Breast epithelium (tissue), 4 donors: ENCODE measurements at regions not wholly inside any gene's neighbourhood (a gene's known extent, or its start where the extent isn't known, plus 50 kb on each side); places are given as distances from the start of the nearest gene placed in this dataset.
A peak's percentile ranks its signal among the peaks of the same experiment; 100 is the strongest.
"Not testable (repeated sequence)": the region's sequence is repeated elsewhere in the genome, so short reads cannot be mapped to it uniquely, and the experiment has no call there.

Experiments
- DNase-seq, 2 donors: peaks; one replicate each; pipeline ENCODE4 v3.0.0-alpha.2; 2019; ENCODE audit warnings: low spot score in 2 of 2
- H3K27ac ChIP-seq, 2 donors: fragments of 200-600 bp; sonication (generic) in 1 of 2; one replicate each; pipeline ENCODE4 v1.5.1; 2016 to 2019; ENCODE audit warnings: mild to moderate bottlenecking in 1 of 2
- H3K27me3 ChIP-seq, 2 donors: fragments of 200-600 bp; sonication (generic) in 1 of 2; one replicate each; pipeline versions ENCODE4 v1.5.1 to v1.6.0; 2017 to 2019; ENCODE audit warnings: control low read depth in 1 of 2, mild to moderate bottlenecking in 1 of 2
- H3K36me3 ChIP-seq: fragments of 200-600 bp; one replicate; pipeline ENCODE4 v1.5.1; 2019
- H3K4me1 ChIP-seq, 2 donors: fragments of 200-600 bp; sonication (generic); one replicate each; pipeline ENCODE4 v1.5.1; 2016 to 2019; ENCODE audit warnings: control low read depth in 1 of 2
- H3K4me3 ChIP-seq, 3 donors: fragments of 200-600 bp; sonication (generic); 1 replicate in 2 of 3; 2 replicates in 1 of 3; pipeline ENCODE4 v1.5.1; 2016 to 2019; ENCODE audit warnings: mild to moderate bottlenecking in 3 of 3, moderate library complexity in 2 of 3
- H3K9me3 ChIP-seq, 2 donors: fragments of 200-600 bp; sonication (generic) in 1 of 2; one replicate each; pipeline ENCODE4 v1.5.1; 2016 to 2019; ENCODE audit warnings: control low read depth in 1 of 2
- POLR2A ChIP-seq: fragments of 450-650 bp; IDR thresholded peaks from one replicate; pipeline ENCODE4 v1.6.1; 2016; ENCODE audit warnings: antibody characterized with exemption, mild to moderate bottlenecking, moderate library complexity
- POLR2AphosphoS5 ChIP-seq, 3 donors: sonication (generic); formaldehyde crosslinking; IDR thresholded peaks; one replicate each; pipeline ENCODE4 v1.6.1; 2017; ENCODE audit warnings: antibody characterized with exemption in 3 of 3
- intact Hi-C: fragments of 100-400 bp; cut with DNase I; formaldehyde crosslinking; loops from one replicate; pipeline ENCODE4 v1.15.1; 2023; ENCODE audit warnings: low total_unique reads
- TF ChIP-seq, protein P1 (sequence below), 3 donors: fragments of 450-650 bp; IDR thresholded peaks; one replicate each; pipeline ENCODE4 v1.5.1; 2016 to 2017; ENCODE audit warnings: antibody characterized with exemption in 3 of 3, mild to moderate bottlenecking in 3 of 3, moderate library complexity in 3 of 3

DNA sequence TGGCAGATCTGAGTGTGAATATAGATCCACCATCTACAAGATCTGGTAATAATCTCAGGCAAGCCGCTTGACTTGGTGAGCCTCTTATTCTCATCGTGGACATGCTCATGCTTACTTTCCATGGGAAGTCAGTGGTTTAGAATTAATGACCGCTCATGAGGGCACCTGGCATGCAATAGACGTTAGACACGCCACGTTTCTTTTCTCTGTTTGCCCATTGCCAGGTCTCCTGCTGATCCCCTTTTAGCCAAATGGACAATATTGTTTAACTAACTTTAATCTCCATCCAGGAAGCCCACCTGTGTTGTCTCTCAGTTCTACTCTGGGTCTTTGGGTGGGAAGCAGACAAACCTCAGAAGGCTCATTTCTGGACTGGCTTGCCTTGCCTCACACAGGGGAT lies 439.1 kb downstream of the ETS1 start:
- Histone ChIP-seq H3K4me1 (peaks cover 0 to 14% of the 10 kb centered on the region in 2 donors), H3K36me3 (no peaks in the 10 kb centered on the region), H3K27ac (peak overlapping the region; percentile 83 to 90), H3K4me3 (no peak overlapping the region), H3K9me3 (no peaks in the 10 kb centered on the region), H3K27me3 (no peaks in the 10 kb centered on the region)
- TF ChIP-seq, protein P1, sequence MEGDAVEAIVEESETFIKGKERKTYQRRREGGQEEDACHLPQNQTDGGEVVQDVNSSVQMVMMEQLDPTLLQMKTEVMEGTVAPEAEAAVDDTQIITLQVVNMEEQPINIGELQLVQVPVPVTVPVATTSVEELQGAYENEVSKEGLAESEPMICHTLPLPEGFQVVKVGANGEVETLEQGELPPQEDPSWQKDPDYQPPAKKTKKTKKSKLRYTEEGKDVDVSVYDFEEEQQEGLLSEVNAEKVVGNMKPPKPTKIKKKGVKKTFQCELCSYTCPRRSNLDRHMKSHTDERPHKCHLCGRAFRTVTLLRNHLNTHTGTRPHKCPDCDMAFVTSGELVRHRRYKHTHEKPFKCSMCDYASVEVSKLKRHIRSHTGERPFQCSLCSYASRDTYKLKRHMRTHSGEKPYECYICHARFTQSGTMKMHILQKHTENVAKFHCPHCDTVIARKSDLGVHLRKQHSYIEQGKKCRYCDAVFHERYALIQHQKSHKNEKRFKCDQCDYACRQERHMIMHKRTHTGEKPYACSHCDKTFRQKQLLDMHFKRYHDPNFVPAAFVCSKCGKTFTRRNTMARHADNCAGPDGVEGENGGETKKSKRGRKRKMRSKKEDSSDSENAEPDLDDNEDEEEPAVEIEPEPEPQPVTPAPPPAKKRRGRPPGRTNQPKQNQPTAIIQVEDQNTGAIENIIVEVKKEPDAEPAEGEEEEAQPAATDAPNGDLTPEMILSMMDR (IDR thresholded peaks at IDR 0.05): no peak
- no peak for TF ChIP-seq POLR2A
- TF ChIP-seq POLR2AphosphoS5 (IDR thresholded peaks at IDR 0.05): no peak
- intact Hi-C loops: no loop called here
- DNase-seq: no peak

DNA sequence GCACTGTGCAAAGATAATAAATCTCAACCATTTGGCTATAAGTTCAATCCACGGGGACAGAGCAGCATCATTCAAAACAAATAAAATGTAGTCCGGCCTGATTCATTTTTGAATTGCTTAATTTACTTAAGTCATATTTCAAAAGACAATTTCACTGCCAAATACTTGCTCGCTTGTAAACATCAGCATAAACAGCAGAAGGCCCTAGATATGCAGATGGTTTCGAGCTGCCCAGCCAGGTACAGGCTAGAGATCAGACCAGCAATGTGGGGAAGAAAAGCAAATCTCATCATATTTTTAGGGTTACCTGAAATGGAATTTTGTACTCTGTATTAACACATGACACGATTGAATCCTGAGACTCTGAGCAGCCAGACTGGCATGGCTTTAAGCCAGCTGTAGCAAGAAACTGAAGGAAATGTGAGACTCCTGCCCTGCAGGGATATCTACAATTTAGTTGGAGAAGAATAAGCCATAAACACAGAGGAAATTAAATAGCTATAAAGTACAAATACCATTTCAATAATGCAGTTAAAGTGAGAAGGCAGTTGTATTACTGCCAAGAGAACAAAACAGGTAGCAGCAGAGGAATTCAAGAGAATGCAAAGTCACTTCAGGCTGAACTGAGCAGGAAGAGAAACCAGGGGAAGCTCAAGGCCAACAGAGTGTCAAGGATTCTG lies 440.3 kb downstream of the ETS1 start:
- TF ChIP-seq, protein P1 (IDR thresholded peaks at IDR 0.05): no peak
- no peak for TF ChIP-seq POLR2AphosphoS5 (IDR thresholded peaks at IDR 0.05)
- TF ChIP-seq POLR2A: no peak
- peak in 1 of 2 donors; percentile 52 for DNase-seq

DNA sequence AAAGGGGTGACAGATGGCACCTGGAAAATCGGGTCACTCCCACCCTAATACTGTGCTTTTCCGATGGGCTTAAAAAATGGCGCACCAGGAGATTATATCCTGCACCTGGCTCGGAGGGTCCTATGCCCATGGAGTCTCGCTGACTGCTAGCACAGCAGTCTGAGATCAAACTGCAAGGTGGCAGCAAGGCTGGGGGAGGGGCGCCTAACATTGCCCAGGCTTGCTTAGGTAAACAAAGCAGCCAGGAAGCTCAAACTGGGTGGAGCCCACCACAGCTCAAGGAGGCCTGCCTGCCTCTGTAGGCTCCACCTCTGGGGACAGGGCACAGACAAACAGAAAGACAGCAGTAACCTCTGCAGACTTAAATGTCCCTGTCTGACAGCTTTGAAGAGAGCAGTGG lies 447.1 kb downstream of the ETS1 start:
- H3K27ac ChIP-seq, intact Hi-C loops, DNase-seq: not testable (repeated sequence)

More for the DNA sequence above, 440.3 kb downstream of the ETS1 start:
- H3K4me3 ChIP-seq: no peak overlapping the region
- no peaks in the 10 kb centered on the region for H3K9me3 ChIP-seq
- H3K27me3 ChIP-seq: no peaks in the 10 kb centered on the region
- intact Hi-C loops: no loop called here
- peak overlapping the region; percentile 83 to 90 for H3K27ac ChIP-seq
- H3K4me1 ChIP-seq: peaks cover 0 to 14% of the 10 kb centered on the region in 2 donors
- H3K36me3 ChIP-seq: no peaks in the 10 kb centered on the region

DNA sequence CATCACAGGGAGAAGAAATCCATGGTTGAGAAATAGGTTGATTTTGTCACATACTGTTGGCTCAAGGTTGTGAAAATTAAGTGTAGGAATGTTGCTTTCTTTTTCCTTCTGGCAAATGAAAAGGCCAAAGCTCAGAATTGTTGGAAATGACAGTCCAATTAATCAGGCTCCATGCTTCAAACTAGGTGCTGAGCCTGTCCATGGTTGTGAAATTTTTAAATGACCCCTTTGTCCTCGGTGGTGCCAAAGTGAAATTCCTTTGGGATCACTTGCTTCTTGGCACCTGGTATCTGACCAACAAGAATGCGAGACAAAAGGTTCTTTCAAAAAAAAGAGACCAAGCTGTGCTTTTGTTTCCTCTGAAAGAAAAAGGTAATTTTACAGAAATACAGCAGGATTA lies 451.9 kb downstream of the ETS1 start:
- DNase-seq: peak in 1 of 2 donors; percentile 84
- Histone ChIP-seq H3K27me3 (no peaks in the 10 kb centered on the region), H3K27ac (peak overlapping the region; percentile 67 to 77), H3K4me3 (no peak overlapping the region), H3K4me1 (peaks cover 0 to 4% of the 10 kb centered on the region in 2 donors), H3K36me3 (no peaks in the 10 kb centered on the region), H3K9me3 (no peaks in the 10 kb centered on the region)
- TF ChIP-seq POLR2AphosphoS5 (IDR thresholded peaks at IDR 0.05): peak in 2 of 3 donors; percentile 19 to 66
- TF ChIP-seq, protein P1 (IDR thresholded peaks at IDR 0.05): no peak
- intact Hi-C loops: no loop called here

More for the DNA sequence above, 447.1 kb downstream of the ETS1 start:
- H3K9me3 ChIP-seq, H3K27me3 ChIP-seq, H3K4me3 ChIP-seq, H3K36me3 ChIP-seq, H3K4me1 ChIP-seq: not testable (repeated sequence)

DNA sequence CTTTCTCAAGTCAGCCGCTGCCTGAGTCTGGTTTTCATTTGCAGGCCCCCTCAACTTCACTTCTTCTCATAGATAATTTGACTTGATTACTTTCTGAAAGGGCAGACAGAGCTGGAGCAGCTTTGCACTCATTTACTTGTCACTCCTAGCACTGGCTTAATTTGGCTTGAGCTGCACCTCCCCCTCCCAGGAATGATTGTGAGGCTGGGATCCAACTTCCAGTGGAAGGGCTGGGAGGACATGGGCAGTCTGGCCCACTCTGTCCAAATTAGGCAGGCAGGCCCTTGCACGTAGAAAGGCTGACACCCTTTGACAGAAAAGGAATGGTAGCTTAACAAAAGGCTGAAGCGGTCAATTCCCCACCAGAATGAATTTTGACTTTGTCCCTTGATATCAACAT lies 453.9 kb downstream of the ETS1 start:
- Histone ChIP-seq H3K27ac (peak overlapping the region; percentile 5 to 39), H3K9me3 (no peaks in the 10 kb centered on the region), H3K4me1 (peaks cover 0 to 4% of the 10 kb centered on the region in 2 donors), H3K36me3 (no peaks in the 10 kb centered on the region), H3K4me3 (no peak overlapping the region), H3K27me3 (no peaks in the 10 kb centered on the region)
- TF ChIP-seq, protein P1 (IDR thresholded peaks at IDR 0.05): no peak
- TF ChIP-seq POLR2A (no peak), POLR2AphosphoS5 (IDR thresholded peaks at IDR 0.05) (no peak)
- DNase-seq: no peak
- intact Hi-C loops: no loop called here
